B cell (primary cell): ENCODE measurements at regions not wholly inside any gene's neighbourhood (a gene's known extent, or its start where the extent isn't known, plus 50 kb on each side); places are given as distances from the start of the nearest gene placed in this dataset.

Experiments used
- ATAC-seq: fragments of 200-7000 bp; cut with Tn5 transposase; one replicate; pipeline ENCODE4 v1.10.0; 2021; ENCODE audit warnings: low read depth, mild to moderate bottlenecking, moderate number of reproducible peaks, moderate library complexity
- CTCF ChIA-PET: fragments of 350-600 bp; sonication (Branson Sonifier 250); formaldehyde crosslinking; loops from one replicate; lab custom pipeline; 2021; ENCODE audit warnings: antibody characterized with exemption, inconsistent platforms; lab: Charles Lee
- POLR2A ChIA-PET: fragments of 350-600 bp; sonication (Branson Sonifier 250); formaldehyde crosslinking; loops from one replicate; lab custom pipeline; 2021; ENCODE audit warnings: antibody characterized with exemption; lab: Charles Lee
- DNase-seq: peaks from one replicate; pipeline ENCODE4 v3.0.0; 2013
- H2AFZ ChIP-seq: 2 replicates; pipeline ENCODE4 v1.6.1; 2012; ENCODE audit warnings: mild to moderate bottlenecking, low read depth, low read length; ENCODE audit not compliant: insufficient read depth, poor library complexity, severe bottlenecking
- H3K27ac ChIP-seq, 2 donors: 1 replicate in 1 of 2; 2 replicates in 1 of 2; pipeline ENCODE4 v1.5.1; 2012 to 2013; ENCODE audit warnings: low read length in 2 of 2, mild to moderate bottlenecking in 2 of 2, moderate library complexity in 1 of 2
- H3K27me3 ChIP-seq, 4 experiments: fragments of 200-600 bp in 1 of 4; sonication (generic) in 1 of 4; replicated peaks in 1 of 4; 1 replicate in 2 of 4; 2 replicates in 2 of 4; pipeline versions ENCODE4 v1.6.1 to v1.7.0; 2013 to 2016; ENCODE audit warnings: low read length in 3 of 4, mild to moderate bottlenecking in 2 of 4, mixed read lengths in 1 of 4, moderate library complexity in 1 of 4; ENCODE audit not compliant: insufficient read depth in 4 of 4, control insufficient read depth in 3 of 4; ENCODE audit errors: control extremely low read depth in 1 of 4
- H3K36me3 ChIP-seq, 2 experiments: replicated peaks in 1 of 2; 1 replicate in 1 of 2; 2 replicates in 1 of 2; pipeline versions ENCODE4 v1.6.1 to v1.7.1; 2013; ENCODE audit warnings: low read length in 1 of 2; ENCODE audit not compliant: insufficient read depth in 2 of 2, control insufficient read depth in 1 of 2; ENCODE audit errors: control extremely low read depth in 1 of 2, extremely low read depth in 1 of 2
- H3K4me1 ChIP-seq, 2 donors: fragments of 200-600 bp in 1 of 2; sonication (generic) in 1 of 2; 1 replicate in 1 of 2; 2 replicates in 1 of 2; pipeline versions ENCODE4 v1.5.1 to v1.6.1; 2013 to 2017; ENCODE audit warnings: low read length in 2 of 2; ENCODE audit not compliant: control insufficient read depth in 2 of 2, insufficient read depth in 2 of 2
- H3K4me2 ChIP-seq: replicated peaks from 2 replicates; pipeline ENCODE3; 2012; ENCODE audit warnings: mild to moderate bottlenecking, low read depth, low read length; ENCODE audit not compliant: poor library complexity, severe bottlenecking
- H3K4me3 ChIP-seq, 5 experiments: fragments of 200-600 bp in 1 of 5; sonication (generic) in 1 of 5; 1 replicate in 3 of 5; 2 replicates in 2 of 5; pipeline versions ENCODE4 v1.5.1 to v1.7.0; 2011 to 2016; ENCODE audit warnings: low read length in 4 of 5, mild to moderate bottlenecking in 4 of 5, low read depth in 2 of 5, control low read depth in 1 of 5, moderate library complexity in 1 of 5; ENCODE audit not compliant: insufficient read depth in 1 of 5; ENCODE audit errors: control extremely low read depth in 1 of 5, extremely low read depth in 1 of 5
- H3K79me2 ChIP-seq: fragments of 200-600 bp; sonication (generic); one replicate; pipeline ENCODE4 v1.6.0; 2016; ENCODE audit warnings: low read length; ENCODE audit not compliant: control insufficient read depth, insufficient read depth
- H3K9ac ChIP-seq: fragments of 200-600 bp; sonication (generic); 2 replicates; pipeline ENCODE4 v1.6.1; 2017; ENCODE audit warnings: mild to moderate bottlenecking, low read length, moderate library complexity
- H3K9me3 ChIP-seq, 3 donors: one replicate each; pipeline versions ENCODE4 v1.6.1 to v1.7.1; 2013; ENCODE audit warnings: low read length in 2 of 3; ENCODE audit not compliant: control insufficient read depth in 2 of 3, insufficient read depth in 1 of 3; ENCODE audit errors: control extremely low read depth in 1 of 3
- H4K20me1 ChIP-seq: 2 replicates; pipeline ENCODE4 v1.6.0; 2012; ENCODE audit warnings: mild to moderate bottlenecking, low read length; ENCODE audit not compliant: insufficient read depth, control insufficient read depth, poor library complexity, severe bottlenecking
- H3K27ac Mint-ChIP-seq: one replicate; pipeline ENCODE4 v1.8.0; 2021; ENCODE audit warnings: mixed read lengths
- H3K27me3 Mint-ChIP-seq: one replicate; pipeline ENCODE4 v1.8.0; 2021; ENCODE audit warnings: mixed read lengths
- H3K4me1 Mint-ChIP-seq: one replicate; pipeline ENCODE4 v1.8.0; 2021; ENCODE audit warnings: mixed read lengths
- H3K4me3 Mint-ChIP-seq: one replicate; pipeline ENCODE4 v1.8.0; 2021; ENCODE audit warnings: mixed read lengths
- H3K9me3 Mint-ChIP-seq: one replicate; pipeline ENCODE4 v1.8.0; 2022; ENCODE audit warnings: mixed read lengths; ENCODE audit not compliant: insufficient read depth
- EZH2 ChIP-seq: IDR thresholded peaks from 2 replicates; pipeline ENCODE4 v1.6.1; 2012; ENCODE audit warnings: borderline replicate concordance, low read depth, mild to moderate bottlenecking, moderate library complexity, low read length; ENCODE audit not compliant: insufficient read depth, poor library complexity, severe bottlenecking
- WGBS: methylation state at CpG from one replicate; pipeline ENCODE4 v1.1.5; 2013; ENCODE audit warnings: missing lambda C conversion rate; ENCODE audit not compliant: insufficient coverage; 5-methylcytosine and 5-hydroxymethylcytosine counted together
- intact Hi-C: fragments of 100-400 bp; cut with micrococcal nuclease; formaldehyde crosslinking; loops from one replicate; pipeline ENCODE4 v1.10.0; 2022
- TF ChIP-seq, protein P1 (sequence below): fragments of 200-600 bp; IDR thresholded peaks from one replicate; pipeline ENCODE4 v1.8.0; 2022; ENCODE audit warnings: antibody characterized with exemption, mild to moderate bottlenecking

DNA sequence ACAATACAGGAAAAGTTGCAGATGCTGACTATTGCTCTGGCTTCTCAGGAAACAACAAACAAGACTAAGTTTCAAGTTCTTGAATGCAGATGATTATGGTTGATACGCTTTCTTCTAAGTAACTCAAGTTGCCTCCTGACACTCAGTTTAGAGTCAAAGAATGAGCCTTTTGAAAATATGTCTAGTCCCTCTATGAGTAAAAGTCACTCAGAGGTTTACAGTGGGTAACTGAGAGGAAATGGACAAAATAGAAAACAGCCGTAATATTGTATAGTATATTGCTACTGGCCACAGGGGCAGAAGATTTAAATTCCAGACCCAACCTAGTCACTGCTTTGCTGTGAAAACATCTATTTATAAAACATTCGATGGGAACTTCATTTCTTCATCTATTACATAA is 280.0 kb upstream of the ID4 start:
- H3K9ac ChIP-seq: no peak overlapping the region
- no peak for DNase-seq
- H3K27ac ChIP-seq: no peak overlapping the region
- peaks cover 0 to 10% (median 0%) of the 10 kb centered on the region in 3 donors for H3K9me3 ChIP-seq
- no peaks in the 10 kb centered on the region for H4K20me1 ChIP-seq
- H3K4me1 ChIP-seq: no peaks in the 10 kb centered on the region
- no CpG with 5 or more reads among the region's 3 CpGs for WGBS
- Mint-ChIP-seq H3K27me3 (no peaks in the 10 kb centered on the region), H3K4me3 (no peak overlapping the region), H3K27ac (no peak overlapping the region), H3K4me1 (no peaks in the 10 kb centered on the region), H3K9me3 (peaks cover 2% of the 10 kb centered on the region)
- H3K36me3 ChIP-seq: no peaks in the 10 kb centered on the region
- H3K4me2 ChIP-seq: no peak overlapping the region
- H3K4me3 ChIP-seq: no peak overlapping the region
- H3K27me3 ChIP-seq: no peaks in the 10 kb centered on the region
- TF ChIP-seq EZH2: no peak
- TF ChIP-seq, protein P1, sequence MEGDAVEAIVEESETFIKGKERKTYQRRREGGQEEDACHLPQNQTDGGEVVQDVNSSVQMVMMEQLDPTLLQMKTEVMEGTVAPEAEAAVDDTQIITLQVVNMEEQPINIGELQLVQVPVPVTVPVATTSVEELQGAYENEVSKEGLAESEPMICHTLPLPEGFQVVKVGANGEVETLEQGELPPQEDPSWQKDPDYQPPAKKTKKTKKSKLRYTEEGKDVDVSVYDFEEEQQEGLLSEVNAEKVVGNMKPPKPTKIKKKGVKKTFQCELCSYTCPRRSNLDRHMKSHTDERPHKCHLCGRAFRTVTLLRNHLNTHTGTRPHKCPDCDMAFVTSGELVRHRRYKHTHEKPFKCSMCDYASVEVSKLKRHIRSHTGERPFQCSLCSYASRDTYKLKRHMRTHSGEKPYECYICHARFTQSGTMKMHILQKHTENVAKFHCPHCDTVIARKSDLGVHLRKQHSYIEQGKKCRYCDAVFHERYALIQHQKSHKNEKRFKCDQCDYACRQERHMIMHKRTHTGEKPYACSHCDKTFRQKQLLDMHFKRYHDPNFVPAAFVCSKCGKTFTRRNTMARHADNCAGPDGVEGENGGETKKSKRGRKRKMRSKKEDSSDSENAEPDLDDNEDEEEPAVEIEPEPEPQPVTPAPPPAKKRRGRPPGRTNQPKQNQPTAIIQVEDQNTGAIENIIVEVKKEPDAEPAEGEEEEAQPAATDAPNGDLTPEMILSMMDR: no peak
- H3K79me2 ChIP-seq: no peaks in the 10 kb centered on the region
- CTCF ChIA-PET: no interaction called here
- no peak for ATAC-seq
- no peak overlapping the region for H2AFZ ChIP-seq
- POLR2A ChIA-PET: no interaction called here
- intact Hi-C loops: no loop called here

DNA sequence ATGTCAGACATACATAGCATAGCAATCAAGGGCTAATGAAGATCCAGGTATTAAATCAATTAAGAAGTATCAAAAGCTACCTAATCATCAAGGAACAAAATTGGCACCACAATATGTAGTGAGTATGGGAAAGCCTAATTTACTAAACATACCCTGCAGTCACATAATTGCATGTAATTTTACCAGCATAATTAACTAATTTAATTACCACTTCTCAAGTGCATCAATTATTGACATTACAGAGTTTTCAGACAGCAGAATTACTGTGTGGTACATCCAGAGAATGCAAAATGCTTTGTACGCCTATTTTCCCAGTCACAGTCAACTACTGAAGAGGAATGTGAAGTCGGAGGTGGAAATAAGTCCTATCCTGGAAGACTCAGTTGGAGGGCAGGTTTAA is 279.0 kb upstream of the ID4 start:
- no peaks in the 10 kb centered on the region for H3K4me1 ChIP-seq
- Mint-ChIP-seq H3K9me3 (peaks cover 2% of the 10 kb centered on the region), H3K4me1 (no peaks in the 10 kb centered on the region), H3K27me3 (no peaks in the 10 kb centered on the region), H3K4me3 (no peak overlapping the region), H3K27ac (no peak overlapping the region)
- no peak overlapping the region for H2AFZ ChIP-seq
- H3K4me2 ChIP-seq: no peak overlapping the region
- no peaks in the 10 kb centered on the region for H3K36me3 ChIP-seq
- no peak overlapping the region for H3K4me3 ChIP-seq
- CTCF ChIA-PET: no interaction called here
- DNase-seq: no peak
- POLR2A ChIA-PET: no interaction called here
- H3K9me3 ChIP-seq: peaks cover 0 to 10% (median 0%) of the 10 kb centered on the region in 3 donors
- no peaks in the 10 kb centered on the region for H3K79me2 ChIP-seq
- no peaks in the 10 kb centered on the region for H3K27me3 ChIP-seq
- no peak overlapping the region for H3K9ac ChIP-seq
- no peak for ATAC-seq
- WGBS: 40% methylated on average over 1 of the region's 2 CpGs
- H4K20me1 ChIP-seq: no peaks in the 10 kb centered on the region
- intact Hi-C loops: no loop called here
- H3K27ac ChIP-seq: no peak overlapping the region
- no peak for TF ChIP-seq EZH2
- TF ChIP-seq, protein P1: no peak
